ENCODE measurements at regions not wholly inside any gene's neighbourhood (a gene's known extent, or its start where the extent isn't known, plus 50 kb on each side); places are given as distances from the start of the nearest gene placed in this dataset.
"Not testable (repeated sequence)": the region's sequence is repeated elsewhere in the genome, so short reads cannot be mapped to it uniquely, and the experiment has no call there.

GRCh38 chr5:61230492-61230891, 68.2 kb upstream of the SMIM15 start:
- no peak overlapping the region for H3K4me3 ChIP-seq (ENCODE audit: low read depth in 1 of 2, low read length in 1 of 2)
- no peaks in the 10 kb centered on the region for H3K4me1 ChIP-seq (ENCODE audit: control insufficient read depth in 1 of 2, insufficient read depth in 1 of 2, low read depth in 1 of 2, low read length in 1 of 2)
- H3K9me3 ChIP-seq, result no peaks in the 10 kb centered on the region
- H3K36me3 ChIP-seq, result no peaks in the 10 kb centered on the region
- no peaks in the 10 kb centered on the region for H3K27me3 ChIP-seq
- H3K27ac ChIP-seq, result no peak overlapping the region
- TF ChIP-seq, protein P1, sequence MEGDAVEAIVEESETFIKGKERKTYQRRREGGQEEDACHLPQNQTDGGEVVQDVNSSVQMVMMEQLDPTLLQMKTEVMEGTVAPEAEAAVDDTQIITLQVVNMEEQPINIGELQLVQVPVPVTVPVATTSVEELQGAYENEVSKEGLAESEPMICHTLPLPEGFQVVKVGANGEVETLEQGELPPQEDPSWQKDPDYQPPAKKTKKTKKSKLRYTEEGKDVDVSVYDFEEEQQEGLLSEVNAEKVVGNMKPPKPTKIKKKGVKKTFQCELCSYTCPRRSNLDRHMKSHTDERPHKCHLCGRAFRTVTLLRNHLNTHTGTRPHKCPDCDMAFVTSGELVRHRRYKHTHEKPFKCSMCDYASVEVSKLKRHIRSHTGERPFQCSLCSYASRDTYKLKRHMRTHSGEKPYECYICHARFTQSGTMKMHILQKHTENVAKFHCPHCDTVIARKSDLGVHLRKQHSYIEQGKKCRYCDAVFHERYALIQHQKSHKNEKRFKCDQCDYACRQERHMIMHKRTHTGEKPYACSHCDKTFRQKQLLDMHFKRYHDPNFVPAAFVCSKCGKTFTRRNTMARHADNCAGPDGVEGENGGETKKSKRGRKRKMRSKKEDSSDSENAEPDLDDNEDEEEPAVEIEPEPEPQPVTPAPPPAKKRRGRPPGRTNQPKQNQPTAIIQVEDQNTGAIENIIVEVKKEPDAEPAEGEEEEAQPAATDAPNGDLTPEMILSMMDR (IDR thresholded peaks at IDR 0.05), result no peak

- Histone ChIP-seq H3K27me3 (no peaks in the 10 kb centered on the region), H3K4me1 (ENCODE audit: control insufficient read depth in 1 of 2, insufficient read depth in 1 of 2, low read depth in 1 of 2, low read length in 1 of 2) (no peaks in the 10 kb centered on the region), H3K9me3 (no peaks in the 10 kb centered on the region), H3K27ac (no peak overlapping the region), H3K36me3 (no peaks in the 10 kb centered on the region), H3K4me3 (ENCODE audit: low read depth in 1 of 2, low read length in 1 of 2) (no peak overlapping the region)
- TF ChIP-seq, protein P1 (IDR thresholded peaks at IDR 0.05), result no peak
These were observed 69.5 kb upstream of the SMIM15 start for GRCh38 chr5:61231813-61232212.

- Histone ChIP-seq H3K36me3 (no peaks in the 10 kb centered on the region), H3K4me3 (ENCODE audit: low read depth in 1 of 2, low read length in 1 of 2) (no peak overlapping the region), H3K4me1 (ENCODE audit: control insufficient read depth in 1 of 2, insufficient read depth in 1 of 2, low read depth in 1 of 2, low read length in 1 of 2) (no peaks in the 10 kb centered on the region), H3K9me3 (no peaks in the 10 kb centered on the region), H3K27me3 (no peaks in the 10 kb centered on the region), H3K27ac (no peak overlapping the region)
- TF ChIP-seq, protein P1 (IDR thresholded peaks at IDR 0.05), result no peak
These were observed 70.3 kb upstream of the SMIM15 start for GRCh38 chr5:61232490-61233050.

DNA sequence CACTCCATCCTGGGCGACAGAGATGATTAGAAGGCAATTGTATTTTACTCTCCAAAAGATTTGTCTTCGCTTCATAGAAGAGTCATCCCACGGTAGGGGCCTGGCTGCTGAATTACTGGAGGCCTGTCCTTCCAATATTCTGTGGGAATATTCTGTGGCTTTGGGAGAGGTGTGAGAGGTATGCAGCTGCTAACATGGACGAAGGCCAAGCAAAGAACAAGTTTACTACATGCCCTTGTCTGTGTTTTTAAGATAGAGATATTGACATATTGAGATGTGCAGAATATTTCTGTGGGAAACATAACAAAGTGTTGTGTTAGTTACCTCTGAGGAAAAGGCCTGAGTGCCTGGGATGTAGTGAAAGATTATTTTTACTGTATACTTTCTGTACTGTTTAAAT, 71.8 kb upstream of the SMIM15 start:
- H3K4me3 ChIP-seq (ENCODE audit: low read depth in 1 of 2, low read length in 1 of 2), result no peak overlapping the region
- TF ChIP-seq, protein P1 (IDR thresholded peaks at IDR 0.05), result no peak
- H3K4me1 ChIP-seq (ENCODE audit: control insufficient read depth in 1 of 2, insufficient read depth in 1 of 2, low read depth in 1 of 2, low read length in 1 of 2), result no peaks in the 10 kb centered on the region
- H3K36me3 ChIP-seq, result no peaks in the 10 kb centered on the region
- H3K27ac ChIP-seq, result no peak overlapping the region
- no peaks in the 10 kb centered on the region for H3K9me3 ChIP-seq
- no peaks in the 10 kb centered on the region for H3K27me3 ChIP-seq

DNA sequence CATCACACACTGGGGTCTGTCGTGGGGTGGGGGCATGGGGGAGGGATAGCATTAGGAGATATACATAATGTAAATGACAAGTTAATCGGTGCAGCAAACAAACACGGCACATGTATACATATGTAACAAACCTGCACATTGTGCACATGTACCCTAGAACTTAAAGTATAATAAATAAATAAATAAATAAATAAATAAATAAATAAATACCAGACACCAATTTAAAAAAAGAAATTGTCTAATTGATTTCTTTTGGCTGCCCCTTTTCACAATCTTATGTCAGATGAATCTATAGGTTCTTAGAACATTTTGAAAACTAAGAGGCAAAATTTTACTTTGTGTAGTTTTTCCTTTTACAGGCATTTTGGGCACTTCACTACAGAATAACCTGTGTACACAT, 74.4 kb upstream of the SMIM15 start:
- H3K27me3 ChIP-seq; H3K27ac ChIP-seq; H3K9me3 ChIP-seq; H3K4me3 ChIP-seq (ENCODE audit: low read depth in 1 of 2, low read length in 1 of 2); H3K36me3 ChIP-seq; H3K4me1 ChIP-seq (ENCODE audit: control insufficient read depth in 1 of 2, insufficient read depth in 1 of 2, low read depth in 1 of 2, low read length in 1 of 2): not testable (repeated sequence)

DNA sequence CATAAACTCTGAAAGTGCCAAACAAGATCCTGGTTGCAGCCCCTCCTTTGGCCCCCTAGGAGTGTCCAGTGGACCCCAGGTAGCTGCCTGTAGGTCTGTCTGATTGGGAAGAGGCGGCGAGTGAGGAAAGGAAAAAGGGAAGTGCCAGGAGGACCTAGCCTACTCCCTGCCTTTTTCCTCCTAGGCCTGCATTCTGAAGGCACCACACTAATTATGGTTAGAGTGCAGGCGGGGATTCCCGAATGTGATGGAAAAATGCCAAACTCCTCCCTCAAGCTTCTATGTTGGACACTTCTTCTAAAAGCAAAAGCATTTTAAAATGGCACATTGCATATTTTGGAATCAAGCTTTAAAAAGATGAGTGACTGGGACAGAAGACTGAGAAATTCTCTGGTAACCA, 83.2 kb upstream of the SMIM15 start:
- H3K9me3 ChIP-seq, result no peaks in the 10 kb centered on the region
- TF ChIP-seq, protein P1 (IDR thresholded peaks at IDR 0.05), result no peak
- no peak overlapping the region for H3K4me3 ChIP-seq (ENCODE audit: low read depth in 1 of 2, low read length in 1 of 2)
- H3K27ac ChIP-seq, result no peak overlapping the region
- no peaks in the 10 kb centered on the region for H3K36me3 ChIP-seq
- no peaks in the 10 kb centered on the region for H3K4me1 ChIP-seq (ENCODE audit: control insufficient read depth in 1 of 2, insufficient read depth in 1 of 2, low read depth in 1 of 2, low read length in 1 of 2)
- no peaks in the 10 kb centered on the region for H3K27me3 ChIP-seq

Measured in neutrophil (primary cell).